Fibroblast of pulmonary artery (primary cell): ENCODE measurements at regions not wholly inside any gene's neighbourhood (a gene's known extent, or its start where the extent isn't known, plus 50 kb on each side); places are given as distances from the start of the nearest gene placed in this dataset.

ENCODE experiments used
- DNase-seq: peaks from one replicate; pipeline ENCODE4 v3.0.0-alpha.2; 2010; ENCODE audit warnings: low read depth
- H3K4me3 ChIP-seq: replicated peaks from 2 replicates; pipeline ENCODE4 v1.5.1; 2011; ENCODE audit warnings: low read depth, mild to moderate bottlenecking, control low read depth, low read length, moderate library complexity
- CTCF ChIP-seq: IDR thresholded peaks from 2 replicates; pipeline ENCODE4 v1.5.1; 2011; ENCODE audit warnings: mild to moderate bottlenecking, control low read depth, low read length, inconsistent platforms; ENCODE audit errors: missing control alignments

DNA sequence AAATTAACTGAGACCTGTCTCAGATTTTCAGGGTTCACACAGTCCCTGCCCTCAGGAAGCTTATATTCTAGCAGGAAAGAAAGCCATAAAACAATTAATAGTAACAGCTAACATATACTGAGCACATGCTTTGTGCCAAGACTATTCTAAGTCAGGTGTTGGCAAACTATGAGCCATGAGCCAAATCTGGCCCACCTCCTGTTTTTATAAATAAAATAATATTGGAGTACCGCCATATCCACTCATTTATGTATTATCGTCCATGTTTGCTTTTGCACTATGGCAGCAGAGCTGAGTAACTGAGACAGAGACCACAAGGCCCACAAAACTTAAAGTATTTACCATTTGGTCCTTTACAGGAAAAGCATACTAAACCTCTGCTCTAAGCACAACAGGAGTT lies 83.3 kb upstream of the TRIO start:
- TF ChIP-seq CTCF = no peak
- H3K4me3 ChIP-seq = no peak overlapping the region
- no peak for DNase-seq

DNA sequence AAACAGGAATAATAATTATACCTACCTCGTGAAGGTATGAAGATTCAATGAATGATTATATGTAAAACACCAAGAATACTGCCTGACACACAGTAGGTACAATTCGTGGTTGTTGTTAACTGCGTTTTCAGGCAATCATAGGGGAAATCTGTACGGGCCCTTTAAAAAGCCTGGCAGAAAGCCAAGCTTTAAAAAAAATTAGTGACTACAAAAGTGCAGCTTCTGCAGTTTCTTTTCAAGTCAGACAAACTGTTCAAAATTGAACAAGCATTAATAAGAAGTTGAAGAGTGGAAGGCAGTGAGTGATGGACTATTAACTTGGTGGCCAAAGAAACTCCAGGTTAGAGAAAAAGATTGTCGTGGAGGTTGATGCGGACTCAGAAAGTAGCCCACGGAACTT lies 85.9 kb upstream of the TRIO start:
- no peak for TF ChIP-seq CTCF
- no peak overlapping the region for H3K4me3 ChIP-seq
- DNase-seq = no peak

- no peak overlapping the region for H3K4me3 ChIP-seq
- DNase-seq = no peak
- no peak for TF ChIP-seq CTCF
Observed at GRCh38 chr5:14056039-14056438, 87.1 kb upstream of the TRIO start.

DNA sequence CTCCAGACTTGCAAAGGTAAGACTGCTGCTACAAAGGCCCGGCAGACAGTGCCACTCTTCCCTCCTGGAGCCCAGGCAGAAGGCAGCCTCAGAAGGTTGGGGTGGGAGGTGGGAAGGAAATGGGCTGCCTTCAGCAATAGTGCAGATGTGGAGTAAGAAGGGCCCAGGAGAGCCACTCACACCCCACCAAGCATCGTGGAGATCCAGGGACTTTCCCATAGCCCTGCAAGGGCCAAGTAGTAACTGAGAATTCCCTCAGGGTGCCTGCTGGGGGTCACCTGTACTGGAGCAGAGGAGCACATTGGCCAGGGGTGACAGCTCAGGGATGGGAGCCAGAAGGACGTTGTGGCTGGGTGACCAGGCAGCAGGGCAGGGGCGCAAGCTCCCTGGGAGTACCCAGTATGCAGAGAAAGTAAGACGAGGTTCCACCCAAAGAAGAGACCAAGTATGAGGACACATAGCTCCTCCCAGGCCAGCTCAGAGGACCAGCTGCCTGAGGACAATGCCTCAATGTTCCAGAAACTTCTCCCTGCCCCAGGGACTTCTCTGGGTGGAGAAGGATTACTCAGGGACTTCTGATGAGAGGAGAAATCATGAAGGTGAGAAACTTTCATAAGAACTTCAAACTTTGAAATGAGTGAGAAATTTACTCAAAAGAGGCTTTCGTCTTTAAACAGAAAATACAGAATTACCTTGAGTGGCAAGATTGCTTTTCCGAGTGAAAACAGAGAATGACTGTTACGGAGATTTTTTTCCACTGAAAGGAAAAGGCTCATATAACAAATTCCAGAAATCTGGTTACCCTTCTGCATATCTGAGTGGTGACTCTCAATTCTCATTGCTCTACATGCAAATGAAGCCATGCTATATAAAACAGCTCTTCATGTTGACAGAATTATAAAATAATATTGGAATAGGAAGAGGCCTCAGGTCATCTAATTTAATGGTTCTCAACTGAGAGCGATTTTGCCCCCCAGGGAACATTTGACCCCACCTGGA lies 87.9 kb upstream of the TRIO start:
- TF ChIP-seq CTCF = no peak
- no peak overlapping the region for H3K4me3 ChIP-seq
- no peak for DNase-seq

DNA sequence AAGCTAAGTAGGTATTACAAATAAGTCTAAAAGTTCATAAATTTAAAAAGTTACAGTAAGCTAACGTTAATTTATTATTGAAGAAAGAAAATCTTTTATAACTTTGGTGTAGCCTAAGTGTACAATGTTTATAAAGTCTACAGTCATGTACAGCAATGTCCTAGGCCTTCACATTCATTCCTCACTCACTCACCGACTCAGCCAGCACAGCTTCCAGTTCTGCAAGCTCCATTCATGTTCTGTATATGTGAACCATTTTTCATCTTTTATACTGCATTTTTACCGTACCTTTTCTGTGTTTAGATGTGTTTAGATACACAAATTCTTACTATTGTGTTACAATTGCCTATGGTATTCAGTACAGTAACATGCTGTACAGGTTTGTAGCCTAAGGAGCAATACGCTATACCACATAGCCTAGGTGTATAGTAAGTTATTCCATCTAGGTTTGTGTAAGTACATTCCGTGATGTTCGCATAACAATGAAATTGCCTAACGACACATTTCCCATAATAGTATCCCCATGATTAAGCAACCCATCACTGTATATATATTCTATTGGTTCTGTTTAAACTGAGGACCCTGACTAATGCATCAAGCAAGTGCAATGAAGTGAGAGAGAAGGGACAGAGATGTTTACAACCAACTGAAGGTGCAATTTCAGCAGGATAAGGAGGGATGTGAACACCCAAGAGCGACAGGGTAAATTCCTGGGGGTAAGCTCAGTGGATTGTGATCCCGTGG lies 88.9 kb upstream of the TRIO start:
- no peak for DNase-seq
- no peak overlapping the region for H3K4me3 ChIP-seq
- no peak for TF ChIP-seq CTCF

GRCh38 chr5:14050821-14051220 lies 92.3 kb upstream of the TRIO start:
- DNase-seq = no peak
- H3K4me3 ChIP-seq = no peak overlapping the region
- no peak for TF ChIP-seq CTCF
